Fibroblast of mammary gland (primary cell): ENCODE measurements at regions not wholly inside any gene's neighbourhood (a gene's known extent, or its start where the extent isn't known, plus 50 kb on each side); places are given as distances from the start of the nearest gene placed in this dataset.

ENCODE experiments used
- DNase-seq: peaks from one replicate; pipeline ENCODE4 v3.0.0-alpha.2; 2010; ENCODE audit warnings: low read depth
- H3K4me3 ChIP-seq: 2 replicates; pipeline ENCODE4 v1.5.1; 2011; ENCODE audit warnings: low read depth, mild to moderate bottlenecking, low read length, moderate library complexity; ENCODE audit not compliant: control insufficient read depth
- TF ChIP-seq, protein P1 (sequence below): conservative IDR thresholded peaks from 2 replicates; pipeline ENCODE4 v1.5.1; 2011; ENCODE audit warnings: low read depth, low read length, inconsistent platforms; ENCODE audit not compliant: control insufficient read depth, insufficient read depth

DNA sequence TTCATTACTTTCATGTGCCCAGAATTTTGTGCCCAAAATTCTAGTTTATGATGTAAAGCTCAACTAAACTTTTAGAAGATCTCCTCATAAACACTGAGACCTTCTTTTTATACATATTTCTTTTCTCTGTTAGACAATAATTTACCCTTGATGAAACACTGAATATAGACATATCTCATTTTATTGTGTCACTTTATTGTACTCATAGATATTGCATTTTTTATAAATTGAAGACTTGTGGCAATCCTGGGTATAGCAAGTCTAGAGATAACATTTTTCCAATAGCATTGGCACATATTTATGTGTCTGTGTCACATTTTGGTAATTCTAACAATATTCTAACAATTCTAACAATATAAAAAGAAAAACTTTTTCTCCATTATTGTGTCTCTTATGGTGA is 74.9 kb upstream of the POU3F2 start:
- no peak for DNase-seq
- H3K4me3 ChIP-seq: no peak overlapping the region
- TF ChIP-seq, protein P1, sequence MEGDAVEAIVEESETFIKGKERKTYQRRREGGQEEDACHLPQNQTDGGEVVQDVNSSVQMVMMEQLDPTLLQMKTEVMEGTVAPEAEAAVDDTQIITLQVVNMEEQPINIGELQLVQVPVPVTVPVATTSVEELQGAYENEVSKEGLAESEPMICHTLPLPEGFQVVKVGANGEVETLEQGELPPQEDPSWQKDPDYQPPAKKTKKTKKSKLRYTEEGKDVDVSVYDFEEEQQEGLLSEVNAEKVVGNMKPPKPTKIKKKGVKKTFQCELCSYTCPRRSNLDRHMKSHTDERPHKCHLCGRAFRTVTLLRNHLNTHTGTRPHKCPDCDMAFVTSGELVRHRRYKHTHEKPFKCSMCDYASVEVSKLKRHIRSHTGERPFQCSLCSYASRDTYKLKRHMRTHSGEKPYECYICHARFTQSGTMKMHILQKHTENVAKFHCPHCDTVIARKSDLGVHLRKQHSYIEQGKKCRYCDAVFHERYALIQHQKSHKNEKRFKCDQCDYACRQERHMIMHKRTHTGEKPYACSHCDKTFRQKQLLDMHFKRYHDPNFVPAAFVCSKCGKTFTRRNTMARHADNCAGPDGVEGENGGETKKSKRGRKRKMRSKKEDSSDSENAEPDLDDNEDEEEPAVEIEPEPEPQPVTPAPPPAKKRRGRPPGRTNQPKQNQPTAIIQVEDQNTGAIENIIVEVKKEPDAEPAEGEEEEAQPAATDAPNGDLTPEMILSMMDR: no peak

DNA sequence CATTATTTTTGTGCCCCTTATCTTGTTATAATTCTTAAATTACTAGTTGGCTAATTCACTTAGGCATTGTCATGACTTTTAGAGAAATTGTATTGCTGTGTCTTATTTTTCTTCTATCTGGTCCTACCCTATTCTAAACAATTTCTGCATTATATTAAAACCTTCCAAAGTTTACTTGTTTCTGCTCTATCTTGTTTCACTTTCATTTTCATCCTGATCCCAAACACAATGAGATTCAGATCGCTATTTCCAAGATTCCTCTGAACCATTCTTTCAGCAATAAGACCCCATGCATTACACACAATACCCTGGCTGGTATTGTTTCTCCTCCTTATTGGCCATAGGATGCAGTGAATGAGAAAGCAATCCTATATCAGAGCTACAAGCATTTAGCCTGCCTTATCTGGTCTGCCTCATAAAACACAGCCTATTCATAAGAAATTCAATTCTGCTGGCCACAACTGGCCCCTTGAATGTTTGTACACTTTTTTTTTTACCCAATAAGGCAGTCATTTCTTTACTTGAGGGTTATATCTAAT is 69.9 kb upstream of the POU3F2 start:
- DNase-seq: no peak
- TF ChIP-seq, protein P1: no peak
- no peak overlapping the region for H3K4me3 ChIP-seq

DNA sequence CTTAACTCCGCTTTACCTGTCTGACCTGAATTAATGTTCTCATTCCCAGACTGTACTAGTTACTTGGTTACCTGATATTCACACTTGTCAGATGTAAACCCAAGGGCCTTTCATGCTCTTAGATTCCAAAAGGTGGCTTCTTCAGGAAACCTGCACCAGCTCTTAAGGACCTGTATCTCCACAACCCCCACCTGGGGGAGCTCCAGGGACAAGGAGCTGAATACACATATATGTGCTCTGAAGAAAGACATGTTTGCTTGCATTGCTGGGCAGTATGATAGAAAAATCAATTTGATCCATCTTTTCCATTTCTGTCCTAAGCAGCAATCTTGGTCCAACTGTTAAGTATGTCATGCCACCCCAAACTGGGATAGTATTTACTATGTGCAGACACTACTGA is 64.8 kb upstream of the POU3F2 start:
- H3K4me3 ChIP-seq: no peak overlapping the region
- DNase-seq: peak; percentile 11
- TF ChIP-seq, protein P1: peak; percentile 9

DNA sequence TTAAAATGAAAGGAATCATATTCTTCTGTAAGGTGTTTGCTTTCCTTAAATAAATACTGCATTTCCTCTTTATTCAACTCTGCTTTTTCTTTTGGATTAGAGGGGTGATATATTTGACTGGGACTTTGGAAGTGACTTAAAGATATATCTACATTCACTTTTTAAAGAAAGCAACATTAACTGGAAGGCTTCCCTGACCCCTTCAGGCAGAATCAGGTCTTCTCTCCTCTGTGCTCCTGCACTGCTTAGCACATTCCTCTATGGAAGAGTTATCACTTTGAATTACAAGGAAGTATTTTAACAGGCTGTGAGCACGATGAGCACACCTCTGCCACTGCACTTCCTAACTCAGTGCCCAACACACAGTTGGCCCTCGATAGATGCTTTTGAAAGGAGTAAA is 59.2 kb upstream of the POU3F2 start:
- no peak overlapping the region for H3K4me3 ChIP-seq
- no peak for DNase-seq
- TF ChIP-seq, protein P1: no peak

DNA sequence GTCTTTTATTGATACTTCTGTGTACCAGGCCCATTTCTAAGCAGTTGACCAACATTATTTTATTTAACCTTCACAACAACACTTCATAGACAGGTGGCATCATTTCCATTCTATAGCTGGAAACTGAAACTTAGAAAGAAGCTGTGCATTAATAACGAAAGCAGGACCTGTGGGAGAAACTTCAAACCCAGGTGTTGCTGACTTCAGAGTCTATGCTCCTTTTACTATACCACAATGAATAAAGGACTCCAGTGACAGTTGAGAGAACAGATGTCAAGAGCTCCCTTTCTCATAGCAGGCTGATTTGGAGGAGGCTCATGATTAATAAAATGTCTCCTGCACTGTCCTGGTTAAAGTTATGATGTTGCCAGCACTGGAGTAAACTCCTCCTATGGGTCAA is 56.6 kb upstream of the POU3F2 start:
- TF ChIP-seq, protein P1: no peak
- H3K4me3 ChIP-seq: no peak overlapping the region
- no peak for DNase-seq

DNA sequence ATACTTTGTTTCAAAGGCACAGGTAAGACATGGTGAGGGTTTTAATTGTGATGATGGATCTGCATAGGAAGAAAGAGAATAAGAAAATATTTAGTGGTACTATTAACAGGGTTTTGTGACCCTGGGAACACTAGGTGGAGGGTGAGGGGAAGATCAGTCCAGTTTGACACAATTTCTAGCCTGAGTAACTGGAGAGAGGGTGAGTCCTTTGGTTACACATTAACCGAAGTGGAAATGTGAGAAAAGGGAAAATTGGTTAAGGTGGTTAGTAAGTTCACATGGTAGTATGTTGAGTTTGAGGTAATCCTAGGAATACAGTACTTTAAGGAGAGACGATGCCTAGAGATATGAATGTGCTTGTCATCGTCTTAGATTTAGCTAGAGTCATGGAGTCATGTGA is 54.8 kb upstream of the POU3F2 start:
- H3K4me3 ChIP-seq: no peak overlapping the region
- TF ChIP-seq, protein P1: no peak
- no peak for DNase-seq

DNA sequence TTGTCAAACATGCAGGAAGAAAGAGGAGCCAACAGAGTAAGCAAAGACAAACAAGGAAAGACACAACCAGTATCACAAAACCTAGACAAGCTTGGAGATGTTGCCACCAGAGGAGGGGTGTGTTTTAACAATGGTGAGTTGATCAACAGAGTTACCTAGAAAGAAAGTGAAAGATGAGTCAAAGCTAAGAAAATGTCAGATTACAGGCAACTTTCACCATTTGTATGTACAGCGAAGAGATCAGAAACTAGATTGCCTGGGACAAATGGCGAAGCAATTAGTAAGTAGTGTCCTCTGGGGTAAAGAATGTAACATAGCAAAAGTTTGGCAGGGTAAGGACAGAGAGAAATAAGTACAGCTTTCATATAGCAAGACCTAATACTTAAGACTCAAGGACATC is 51.6 kb upstream of the POU3F2 start:
- TF ChIP-seq, protein P1: no peak
- no peak overlapping the region for H3K4me3 ChIP-seq
- DNase-seq: no peak
